ENCODE measurements at regions not wholly inside any gene's neighbourhood (a gene's known extent, or its start where the extent isn't known, plus 50 kb on each side); places are given as distances from the start of the nearest gene placed in this dataset.

DNA sequence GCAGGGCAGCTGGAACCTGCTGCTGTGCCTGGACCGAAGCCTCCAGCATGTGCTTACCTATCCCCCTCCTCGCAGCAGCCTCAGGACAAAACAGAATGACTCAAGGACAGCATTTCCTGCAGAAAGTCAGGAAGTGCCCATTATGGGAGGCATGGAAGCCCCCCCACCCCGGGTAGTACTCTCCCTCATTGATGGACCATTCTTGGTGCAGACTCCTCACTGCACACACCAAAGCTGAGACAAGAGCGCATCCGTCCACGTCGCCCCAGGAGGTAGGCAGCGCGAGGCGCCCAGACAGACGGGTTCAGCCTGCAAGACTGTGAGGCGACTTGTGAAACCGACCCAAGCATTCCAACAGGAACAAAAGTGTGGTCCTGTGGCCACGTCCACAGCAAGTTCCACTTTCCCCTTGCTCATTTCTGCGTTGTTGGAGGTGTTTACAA lies 243.9 kb upstream of the ATXN7L3B start:
- no peak for TF ChIP-seq POLR2AphosphoS5 (IDR thresholded peaks at IDR 0.05)
- TF ChIP-seq, protein P1, sequence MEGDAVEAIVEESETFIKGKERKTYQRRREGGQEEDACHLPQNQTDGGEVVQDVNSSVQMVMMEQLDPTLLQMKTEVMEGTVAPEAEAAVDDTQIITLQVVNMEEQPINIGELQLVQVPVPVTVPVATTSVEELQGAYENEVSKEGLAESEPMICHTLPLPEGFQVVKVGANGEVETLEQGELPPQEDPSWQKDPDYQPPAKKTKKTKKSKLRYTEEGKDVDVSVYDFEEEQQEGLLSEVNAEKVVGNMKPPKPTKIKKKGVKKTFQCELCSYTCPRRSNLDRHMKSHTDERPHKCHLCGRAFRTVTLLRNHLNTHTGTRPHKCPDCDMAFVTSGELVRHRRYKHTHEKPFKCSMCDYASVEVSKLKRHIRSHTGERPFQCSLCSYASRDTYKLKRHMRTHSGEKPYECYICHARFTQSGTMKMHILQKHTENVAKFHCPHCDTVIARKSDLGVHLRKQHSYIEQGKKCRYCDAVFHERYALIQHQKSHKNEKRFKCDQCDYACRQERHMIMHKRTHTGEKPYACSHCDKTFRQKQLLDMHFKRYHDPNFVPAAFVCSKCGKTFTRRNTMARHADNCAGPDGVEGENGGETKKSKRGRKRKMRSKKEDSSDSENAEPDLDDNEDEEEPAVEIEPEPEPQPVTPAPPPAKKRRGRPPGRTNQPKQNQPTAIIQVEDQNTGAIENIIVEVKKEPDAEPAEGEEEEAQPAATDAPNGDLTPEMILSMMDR (IDR thresholded peaks at IDR 0.05) = no peak

Measured in suprapubic skin (tissue), 3 donors.